HG03378 (cell line): ENCODE measurements at regions not wholly inside any gene's neighbourhood (a gene's known extent, or its start where the extent isn't known, plus 50 kb on each side); places are given as distances from the start of the nearest gene placed in this dataset.

ENCODE experiments used
- ATAC-seq: cut with Tn5 transposase; IDR thresholded peaks from one replicate; pipeline ENCODE4 v1.9.1; 2021; ENCODE audit warnings: mild to moderate bottlenecking, moderate library complexity; ENCODE audit not compliant: unreplicated experiment

- ATAC-seq = no peak
Measured at GRCh38 chr12:107437954-107438353, 247.6 kb upstream of the PWP1 start.

GRCh38 chr12:107439026-107439738, 246.4 kb upstream of the PWP1 start:
- ATAC-seq = no peak

GRCh38 chr12:107440606-107441005, 245.0 kb upstream of the PWP1 start:
- ATAC-seq = no peak

GRCh38 chr12:107441665-107442300, 243.8 kb upstream of the PWP1 start:
- ATAC-seq = no peak

GRCh38 chr12:107442326-107442987, 243.1 kb upstream of the PWP1 start:
- ATAC-seq = no peak

- ATAC-seq = no peak
Measured at GRCh38 chr12:107443320-107444090, 242.1 kb upstream of the PWP1 start.

GRCh38 chr12:107444771-107445170, 240.8 kb upstream of the PWP1 start:
- ATAC-seq = no peak

- ATAC-seq = no peak
Measured at GRCh38 chr12:107446476-107446875, 239.1 kb upstream of the PWP1 start.

- no peak for ATAC-seq
Measured at GRCh38 chr12:107447336-107447735, 238.3 kb upstream of the PWP1 start.

- no peak for ATAC-seq
Measured at GRCh38 chr12:107448198-107448597, 237.4 kb upstream of the PWP1 start.

GRCh38 chr12:107449891-107450290, 235.7 kb upstream of the PWP1 start:
- ATAC-seq = no peak

GRCh38 chr12:107450541-107450940, 235.1 kb upstream of the PWP1 start:
- no peak for ATAC-seq

- no peak for ATAC-seq
Measured at GRCh38 chr12:107451246-107451645, 234.4 kb upstream of the PWP1 start.

- ATAC-seq = no peak
Measured at GRCh38 chr12:107454109-107454830, 231.3 kb upstream of the PWP1 start.

- ATAC-seq = no peak
Measured at GRCh38 chr12:107457362-107457935, 228.2 kb upstream of the PWP1 start.

GRCh38 chr12:107458163-107458562, 227.4 kb upstream of the PWP1 start:
- ATAC-seq = no peak

GRCh38 chr12:107458990-107459389, 226.6 kb upstream of the PWP1 start:
- no peak for ATAC-seq

- ATAC-seq = no peak
Measured at GRCh38 chr12:107459641-107460040, 226.0 kb upstream of the PWP1 start.

- ATAC-seq = no peak
Measured at GRCh38 chr12:107461222-107461975, 224.2 kb upstream of the PWP1 start.
